ENCODE measurements at regions not wholly inside any gene's neighbourhood (a gene's known extent, or its start where the extent isn't known, plus 50 kb on each side); places are given as distances from the start of the nearest gene placed in this dataset.
"Not testable (repeated sequence)": the region's sequence is repeated elsewhere in the genome, so short reads cannot be mapped to it uniquely, and the experiment has no call there.

DNA sequence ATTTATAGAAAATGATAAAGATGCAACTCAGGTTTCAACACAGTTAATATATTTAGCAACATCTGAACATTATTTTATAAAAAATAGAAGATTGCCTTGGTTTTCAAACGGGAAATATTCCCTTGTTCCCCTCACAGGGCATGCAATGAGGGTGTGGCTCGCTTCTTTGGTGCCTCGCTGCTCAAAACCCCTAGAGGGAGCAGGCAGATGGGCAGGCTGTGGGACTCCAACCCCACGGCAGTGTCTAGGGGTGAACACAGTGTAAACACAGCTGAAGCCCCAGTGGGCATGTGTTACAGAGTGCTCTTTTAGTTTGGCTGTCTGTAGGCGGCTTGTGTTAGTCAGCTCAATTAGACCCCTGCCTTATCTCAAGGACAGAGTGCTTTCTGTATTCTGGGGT, 560.8 kb upstream of the IMPG1 start:
- no peak for DNase-seq

DNA sequence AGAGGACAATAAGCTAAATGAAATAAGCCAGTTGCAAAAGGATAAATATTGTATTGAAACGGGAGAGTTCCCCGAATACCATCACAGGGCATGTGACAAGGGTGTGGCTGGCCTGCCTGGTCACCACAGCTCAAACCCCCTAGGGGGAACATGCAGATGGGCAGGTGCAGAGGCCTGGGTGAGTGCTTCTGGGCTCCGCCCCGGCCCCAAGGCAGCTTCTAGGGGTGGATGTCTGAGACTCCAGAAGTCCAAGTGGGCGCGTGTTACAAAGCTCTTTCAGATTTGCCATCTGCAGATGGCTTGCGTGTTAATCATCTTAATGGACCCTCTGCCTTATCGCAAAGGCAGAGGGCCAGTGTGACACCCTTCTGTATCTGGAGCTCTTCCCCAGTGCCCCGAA, 559.2 kb upstream of the IMPG1 start:
- DNase-seq = no peak

DNA sequence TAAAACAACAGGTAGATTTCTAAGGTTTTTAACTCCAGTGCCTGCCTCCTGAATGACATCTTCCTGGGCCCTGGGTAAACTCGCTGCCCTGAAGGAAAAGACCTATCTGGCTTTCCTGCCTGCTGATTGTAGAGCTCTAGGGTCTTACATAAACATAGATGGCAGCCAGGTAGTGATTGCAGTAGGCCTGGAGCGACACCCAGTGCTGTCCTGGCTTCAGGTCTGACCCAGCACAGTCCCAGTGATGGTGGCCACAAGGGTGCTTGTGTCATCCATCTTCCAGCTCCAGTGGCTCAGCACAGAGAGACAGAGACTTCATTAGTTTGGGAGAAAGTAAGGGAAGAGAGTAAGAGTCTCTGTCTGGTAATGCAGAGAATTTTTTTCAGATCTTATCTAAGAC, 542.9 kb upstream of the IMPG1 start:
- DNase-seq = no peak

DNA sequence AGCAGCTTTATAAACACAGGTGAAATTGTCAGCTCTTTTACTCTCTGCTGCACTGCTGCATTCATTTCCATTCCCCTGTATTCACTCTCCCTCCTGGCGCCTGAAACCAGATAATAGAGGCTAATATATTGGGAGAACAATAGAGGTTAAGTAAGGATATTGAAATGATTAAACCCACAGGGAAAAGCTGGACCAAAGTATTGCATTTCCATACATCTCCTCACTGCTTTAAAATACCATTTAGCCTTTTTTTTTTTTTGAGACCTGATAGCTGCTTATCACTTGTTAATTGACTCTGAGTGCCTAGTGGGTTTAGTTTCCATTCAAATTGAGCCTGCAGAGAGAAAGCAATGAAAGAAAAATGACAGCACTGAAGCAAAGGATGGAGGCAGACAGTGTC, 540.5 kb upstream of the IMPG1 start:
- peak; percentile 91 for DNase-seq

DNA sequence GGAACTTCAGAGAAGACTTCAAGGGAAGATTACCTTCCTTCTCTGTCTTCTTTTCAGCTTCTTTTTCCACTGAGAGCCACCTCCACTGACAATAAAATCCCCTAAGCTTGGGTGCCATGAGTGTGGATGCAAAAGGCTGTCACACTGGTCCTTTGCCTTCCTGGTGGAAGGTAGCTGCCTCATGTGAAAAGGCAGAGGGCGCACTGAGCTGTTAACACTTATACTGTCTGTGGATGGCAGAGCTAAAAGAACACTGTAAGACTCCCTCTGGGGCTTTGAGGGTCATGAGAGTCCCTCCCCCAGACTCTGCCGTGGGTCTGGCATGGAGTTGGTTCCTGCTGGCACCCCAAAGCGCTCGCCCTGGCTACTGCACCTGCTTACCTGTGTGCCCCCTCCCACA, 536.7 kb upstream of the IMPG1 start:
- DNase-seq = no peak

DNA sequence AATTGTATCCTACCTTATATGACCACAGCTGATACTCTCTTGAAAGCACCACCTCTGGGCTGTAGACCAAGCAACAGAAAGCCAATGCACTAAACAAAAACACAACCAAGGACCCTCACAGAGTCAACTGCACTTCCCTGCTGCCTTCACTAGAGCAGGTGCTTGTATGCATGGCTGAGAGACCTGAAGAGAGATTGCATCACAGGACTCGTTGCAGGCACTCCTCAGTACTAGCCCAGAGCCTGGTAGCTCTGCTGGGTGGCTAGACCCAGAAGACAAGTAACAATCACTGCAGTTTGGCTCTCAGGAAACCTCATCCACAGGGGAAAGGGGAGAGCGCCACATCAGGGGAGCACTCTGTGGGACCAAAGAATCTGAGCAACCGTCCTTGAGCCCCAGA, 521.6 kb upstream of the IMPG1 start:
- no peak for DNase-seq

DNA sequence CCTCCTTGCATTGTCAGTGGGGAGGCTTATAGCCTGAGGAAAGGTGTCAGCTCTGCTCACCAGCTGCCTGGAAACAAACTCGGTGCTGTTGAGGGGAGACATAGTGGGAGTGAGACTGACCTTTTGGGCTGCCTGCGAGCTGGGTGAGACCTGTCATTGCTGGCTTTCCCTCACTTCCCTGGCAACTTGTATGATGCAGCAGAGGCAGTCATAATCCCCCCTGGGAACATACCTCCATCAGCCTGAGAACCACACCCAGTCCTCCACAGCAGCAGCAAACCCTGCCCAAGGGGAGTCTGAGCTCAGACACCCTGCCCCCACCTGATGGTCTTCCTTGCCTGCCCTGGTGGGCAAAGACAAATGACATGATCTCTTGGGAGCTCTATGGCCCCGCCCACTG, 521.2 kb upstream of the IMPG1 start:
- DNase-seq = no peak

DNA sequence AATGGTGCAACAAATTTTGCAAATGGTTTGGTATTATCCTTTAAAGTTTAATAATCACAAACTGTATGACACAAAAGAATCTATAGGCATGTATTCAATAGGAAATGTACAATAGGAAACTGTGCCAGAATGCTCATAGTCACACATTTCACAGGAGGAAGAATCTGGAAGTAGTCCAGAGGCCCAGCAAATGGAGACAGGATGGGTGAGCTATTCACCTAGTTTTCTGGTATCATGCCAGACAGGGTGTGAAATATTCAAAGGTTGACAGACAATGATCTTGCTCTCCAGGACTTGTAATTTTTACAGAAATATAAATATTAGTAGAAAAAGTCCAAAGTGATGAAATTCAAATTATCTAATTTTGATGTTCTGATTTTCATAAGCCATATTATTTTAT, 520.1 kb upstream of the IMPG1 start:
- DNase-seq = no peak

DNA sequence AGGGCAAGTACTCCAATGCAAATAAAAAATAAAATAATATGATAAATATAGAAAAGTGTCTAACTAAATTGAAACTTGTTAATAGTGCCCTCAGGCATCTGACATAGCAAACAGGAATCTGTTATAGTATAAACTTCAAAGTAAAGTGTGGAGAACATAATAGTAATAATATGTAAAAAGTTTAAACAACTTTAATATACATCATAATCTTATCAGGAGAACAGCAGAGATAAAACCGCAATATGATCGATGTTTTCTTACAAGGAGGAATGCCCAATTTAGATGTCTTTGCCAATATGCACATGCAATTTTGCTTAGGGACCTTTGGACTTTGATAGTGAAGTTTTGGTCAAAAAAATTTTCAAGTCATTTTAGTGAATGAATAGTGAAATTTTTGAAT, 514.8 kb upstream of the IMPG1 start:
- no peak for DNase-seq

DNA sequence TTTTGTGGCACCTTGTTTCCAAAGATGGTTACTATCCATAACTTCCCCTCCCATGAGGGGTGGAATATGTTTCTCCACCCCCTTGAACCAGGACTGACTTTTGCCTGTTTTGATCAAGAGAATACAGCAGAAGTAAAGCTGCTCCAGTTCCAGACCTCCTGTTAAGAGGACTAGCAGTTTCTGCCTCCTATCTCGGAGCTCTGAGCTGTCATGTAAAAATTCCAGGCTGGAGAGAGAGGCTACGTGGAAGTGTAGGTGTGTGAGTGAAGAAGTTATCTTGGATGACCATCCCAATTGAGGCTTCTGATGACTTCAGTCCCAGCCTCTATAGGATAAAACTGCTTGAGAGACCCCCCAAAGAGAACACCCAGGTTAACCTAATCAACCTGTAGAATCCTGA, 511.7 kb upstream of the IMPG1 start:
- no peak for DNase-seq

DNA sequence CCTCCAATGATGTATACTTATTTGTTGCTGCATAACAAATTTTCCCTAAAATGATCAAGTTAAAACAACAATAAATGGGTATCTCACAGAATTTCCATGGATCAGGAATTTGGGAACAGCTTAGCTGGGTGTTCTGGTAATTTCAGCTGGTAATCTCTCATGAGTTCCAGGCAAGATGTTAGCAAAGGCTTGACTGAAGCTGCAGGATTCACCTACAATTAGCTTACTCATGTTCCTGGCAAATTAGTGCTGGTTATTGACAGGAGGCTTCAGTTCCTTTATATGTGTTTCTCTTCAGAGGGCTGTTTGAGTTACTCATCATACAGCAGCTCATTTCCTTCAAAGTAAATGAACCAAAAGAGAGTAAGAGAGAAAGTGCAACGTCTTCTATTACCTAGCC, 506.3 kb upstream of the IMPG1 start:
- no peak for DNase-seq

DNA sequence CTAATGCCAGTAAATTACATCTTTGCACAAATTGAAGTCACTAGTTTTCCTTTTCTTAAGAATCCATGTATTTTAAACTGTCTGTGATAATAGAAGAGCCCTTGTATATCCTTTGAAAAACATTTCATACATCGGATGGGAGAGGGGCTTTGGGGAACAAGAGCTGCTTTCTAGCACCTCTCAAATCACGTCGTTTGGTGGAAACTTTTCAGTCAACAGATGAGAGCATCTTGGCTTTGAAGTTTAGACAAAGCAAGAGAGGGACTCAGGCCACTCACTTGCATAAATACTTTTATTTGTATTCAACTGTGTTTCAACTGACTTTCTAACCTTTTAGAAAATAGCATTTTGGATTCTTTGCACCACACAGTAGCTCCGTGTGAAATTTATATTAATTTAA, 502.3 kb upstream of the IMPG1 start:
- DNase-seq = no peak

DNA sequence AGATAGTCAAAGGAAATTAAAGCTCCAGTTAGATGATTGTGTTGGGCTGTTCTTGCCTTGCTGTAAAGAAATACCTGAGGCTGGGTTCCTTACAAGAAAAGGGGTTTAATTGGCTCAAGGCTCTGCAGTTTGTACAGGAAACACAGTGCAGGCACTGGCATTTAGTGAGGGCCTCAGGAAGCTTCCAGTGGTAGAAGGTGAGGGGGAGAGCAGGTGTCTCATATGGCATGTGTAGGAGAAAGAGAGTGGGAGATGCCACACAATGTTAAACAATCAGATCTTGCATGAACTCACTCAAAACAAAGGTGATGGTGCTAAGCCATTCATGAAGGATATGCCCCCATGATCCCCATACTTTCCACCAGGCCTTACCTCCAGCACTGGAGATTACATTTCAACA, 493.5 kb upstream of the IMPG1 start:
- DNase-seq = no peak

DNA sequence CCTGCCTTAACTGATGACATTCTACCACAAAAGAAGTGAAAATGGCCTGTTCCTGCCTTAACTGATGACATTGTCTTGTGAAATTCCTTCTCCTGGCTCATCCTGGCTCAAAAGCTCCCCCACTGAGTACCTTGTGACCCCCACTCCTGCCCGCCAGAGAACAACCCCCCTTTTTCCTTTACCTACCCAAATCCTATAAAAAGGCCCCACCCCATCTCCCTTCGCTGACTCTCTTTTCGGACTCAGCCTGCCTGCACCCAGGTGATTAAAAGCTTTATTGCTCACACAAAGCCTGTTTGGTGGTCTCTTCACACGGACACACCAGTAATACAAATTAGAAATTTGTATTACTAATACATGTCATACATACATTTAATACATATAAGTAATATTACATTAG, 489.9 kb upstream of the IMPG1 start:
- not testable (repeated sequence) for DNase-seq

DNA sequence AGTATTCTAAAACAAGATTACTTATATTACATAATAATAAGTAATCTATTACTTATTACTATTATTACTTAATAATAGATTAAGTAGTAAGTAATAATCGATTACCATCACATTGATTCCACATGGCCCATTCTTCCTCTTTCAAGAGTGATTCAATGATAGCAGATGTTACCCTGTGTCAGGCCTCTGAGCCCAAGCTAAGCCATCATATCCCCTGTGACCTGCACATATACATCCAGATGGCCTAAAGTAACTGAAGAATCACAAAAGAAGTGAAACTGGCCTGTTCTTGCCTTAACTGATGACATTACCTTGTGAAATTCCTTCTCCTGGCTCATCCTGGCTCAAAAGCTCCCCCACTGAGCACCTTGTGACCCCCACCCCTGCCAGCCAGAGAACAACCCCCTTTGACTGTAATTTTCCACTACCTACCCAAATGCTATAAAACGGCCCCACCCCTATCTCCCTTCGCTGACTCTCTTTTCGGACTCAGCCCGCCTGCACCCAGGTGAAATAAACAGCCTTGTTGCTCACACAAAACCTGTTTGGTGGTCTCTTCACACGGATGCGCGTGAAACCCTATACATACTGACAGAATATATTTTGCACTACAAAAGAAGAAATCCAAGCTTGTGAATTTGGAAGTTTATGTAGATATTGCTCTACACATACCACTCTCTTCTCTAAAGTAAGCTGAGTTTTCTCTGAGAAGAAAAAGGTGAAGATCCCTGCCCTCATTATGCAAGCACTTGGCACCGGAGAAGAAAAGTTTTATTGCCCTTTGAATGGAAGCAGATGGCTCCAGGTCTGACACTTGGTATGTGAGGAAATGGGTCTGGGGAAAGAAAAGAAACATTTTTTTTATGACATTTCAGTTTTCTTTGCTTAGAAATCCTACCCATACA, 488.6 kb upstream of the IMPG1 start:
- not testable (repeated sequence) for DNase-seq

DNA sequence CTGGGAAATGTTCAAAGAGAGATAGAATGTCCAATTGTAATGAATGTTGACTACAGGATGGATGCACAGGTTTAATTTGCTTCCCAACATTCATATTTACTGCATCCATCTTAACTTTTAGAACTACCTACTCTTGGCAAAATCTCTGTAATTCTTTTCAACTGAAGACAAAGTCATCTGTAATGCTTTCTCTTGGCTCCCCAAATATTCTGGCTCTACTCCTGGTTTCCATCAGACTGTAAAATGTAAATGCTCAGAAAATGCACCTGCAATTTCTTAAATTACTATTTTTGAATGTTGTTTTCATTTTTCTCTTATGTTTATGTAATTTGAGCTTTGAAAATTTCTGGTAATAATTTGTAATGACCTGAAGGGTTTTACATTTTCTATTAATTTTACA, 480.8 kb upstream of the IMPG1 start:
- no peak for DNase-seq

DNA sequence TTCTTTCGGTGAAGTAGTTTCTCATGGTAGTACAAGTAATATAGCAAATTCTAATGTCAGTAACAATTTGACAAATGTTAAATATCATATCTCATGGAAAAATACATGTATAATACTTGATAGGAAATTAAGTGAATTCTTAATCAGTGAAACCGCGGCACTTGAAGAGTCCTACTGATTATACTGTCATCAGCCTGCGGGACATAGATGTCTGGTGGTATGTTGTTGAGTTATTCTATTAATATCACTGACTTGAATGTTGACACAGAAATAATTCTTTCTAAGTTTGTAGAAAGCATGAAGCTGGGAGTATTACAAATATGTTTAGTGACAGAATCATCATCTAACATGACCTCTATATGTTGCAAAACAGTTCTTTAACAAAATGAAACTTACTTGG, 479.8 kb upstream of the IMPG1 start:
- no peak for DNase-seq

DNA sequence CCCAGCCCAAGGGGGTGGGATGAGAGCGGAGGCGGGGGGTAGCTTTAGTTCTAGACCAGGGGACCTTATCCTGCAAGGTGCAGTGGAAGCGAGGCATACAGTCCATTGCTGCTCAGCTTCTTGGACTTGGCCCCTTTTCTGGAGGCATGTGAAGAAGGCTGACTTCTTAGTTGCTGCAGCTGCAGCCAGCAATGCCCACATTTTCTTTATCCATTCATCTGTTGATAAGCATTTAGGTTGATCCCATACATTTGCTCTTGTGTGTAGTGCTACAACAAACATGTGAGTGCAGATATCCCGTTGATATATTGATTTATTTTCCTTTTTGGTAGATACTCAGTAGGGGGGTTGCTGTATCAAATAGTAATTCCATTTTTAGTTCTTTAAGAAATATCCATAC, 461.2 kb upstream of the IMPG1 start:
- no peak for DNase-seq

DNA sequence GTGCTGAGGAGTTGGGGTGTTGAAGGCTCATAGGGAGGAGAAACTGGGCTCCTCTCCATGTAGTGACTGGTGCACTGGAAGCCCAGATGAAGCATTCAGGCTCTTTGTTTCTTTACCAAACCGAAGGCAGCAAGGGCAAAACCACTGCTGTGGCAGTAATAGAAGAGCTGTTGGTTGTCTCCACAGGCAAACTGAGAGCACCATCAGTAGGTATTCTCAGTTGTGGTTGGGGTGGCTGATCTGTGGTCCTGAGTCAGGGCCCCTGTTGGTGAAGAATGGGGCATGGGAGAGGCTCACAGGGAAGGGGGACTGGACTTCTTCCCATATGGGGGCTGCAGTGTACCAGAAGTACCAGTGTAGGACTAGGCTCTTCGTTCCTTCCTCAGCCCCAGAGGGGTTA, 460.2 kb upstream of the IMPG1 start:
- DNase-seq = no peak

DNA sequence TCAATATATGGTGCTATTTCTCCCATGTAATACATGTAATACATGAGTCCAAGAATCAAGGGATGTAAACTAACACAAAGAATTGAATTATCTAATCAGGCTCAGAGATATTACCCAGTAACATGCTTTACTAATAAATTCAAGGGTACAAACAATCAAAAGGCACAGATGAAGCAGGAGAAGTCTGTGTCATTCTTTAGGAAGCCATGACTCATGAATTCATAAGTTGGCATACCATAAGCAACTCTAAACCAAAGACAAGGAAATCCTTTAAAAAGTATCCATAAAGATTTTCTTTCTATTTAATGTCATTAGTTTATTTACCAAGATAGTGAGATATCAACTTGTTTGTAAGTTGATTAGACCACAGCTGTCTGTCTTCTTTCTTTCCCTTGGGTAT, 446.0 kb upstream of the IMPG1 start:
- DNase-seq = no peak

DNA sequence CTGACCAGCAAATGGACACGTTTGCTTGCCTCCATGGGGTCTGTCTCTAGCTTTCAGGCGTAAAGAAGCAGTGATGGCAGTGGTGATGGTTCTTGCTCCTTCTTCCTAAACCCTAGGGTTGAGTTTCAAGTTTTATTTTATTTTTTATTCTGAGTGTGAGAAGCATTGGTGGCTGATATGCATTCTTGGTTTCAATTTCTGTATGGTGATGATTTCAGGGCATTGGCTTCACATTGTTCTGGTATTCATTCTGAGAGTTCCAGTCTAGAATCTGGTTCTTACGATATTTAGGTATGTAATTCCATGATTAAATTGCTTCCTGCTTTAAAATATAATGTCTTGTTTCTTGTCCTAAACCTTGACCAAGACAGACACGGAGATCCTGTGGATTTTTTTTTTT, 444.5 kb upstream of the IMPG1 start:
- DNase-seq = no peak

DNA sequence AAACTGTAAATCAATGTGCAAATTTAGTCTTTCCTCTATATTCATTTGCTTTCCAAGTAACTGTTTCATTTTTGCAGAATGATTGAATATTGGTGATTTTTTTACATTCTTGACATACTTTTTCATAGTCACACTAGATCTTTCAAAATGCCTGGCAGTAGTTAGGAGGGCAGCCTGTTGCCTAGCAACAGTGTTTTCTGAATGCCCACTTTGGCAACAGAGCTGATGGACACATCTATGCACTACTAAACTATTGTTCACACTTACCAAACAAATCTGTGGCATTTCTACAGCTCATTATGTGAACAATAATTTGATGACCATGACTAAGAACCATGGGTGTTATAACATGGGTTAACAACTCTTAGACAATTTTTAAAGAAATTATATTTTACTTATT, 438.0 kb upstream of the IMPG1 start:
- DNase-seq = no peak

DNA sequence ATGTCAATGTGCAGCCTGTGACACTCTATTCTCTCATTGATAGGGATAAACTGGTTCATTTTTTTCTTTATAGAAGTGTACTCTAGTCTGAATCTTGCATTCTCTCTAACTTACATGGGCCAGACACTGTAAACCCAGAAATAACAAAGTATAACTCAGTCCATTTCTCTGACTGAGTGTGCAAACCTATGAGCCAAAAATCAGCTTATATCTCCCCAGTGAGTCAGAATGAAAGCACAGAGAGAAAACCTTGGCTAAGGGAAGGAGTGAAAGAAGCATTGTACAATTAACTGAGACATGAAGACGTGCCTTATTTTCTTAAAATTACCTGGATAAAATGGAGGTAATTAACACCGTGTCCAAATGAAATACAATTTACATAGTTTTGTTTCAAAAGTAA, 436.9 kb upstream of the IMPG1 start:
- no peak for DNase-seq

DNA sequence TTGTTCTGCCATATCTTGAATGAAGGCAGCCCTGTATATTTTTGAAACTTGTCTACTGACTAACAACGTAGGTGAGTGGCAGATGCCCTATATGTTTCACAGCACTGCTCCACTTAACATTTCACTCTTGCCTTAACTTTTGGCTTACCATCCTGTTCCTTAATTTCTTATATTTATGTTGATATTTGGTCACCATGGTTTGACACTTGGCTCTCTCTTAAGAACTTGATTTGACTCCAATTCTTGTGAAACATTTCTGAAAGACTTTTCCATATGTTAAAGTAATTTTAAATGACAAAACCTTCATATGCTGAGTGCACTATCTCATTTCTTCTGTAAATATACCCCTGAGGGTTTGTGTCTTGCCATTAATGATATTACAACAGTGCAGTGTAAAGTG, 434.3 kb upstream of the IMPG1 start:
- DNase-seq = no peak

DNA sequence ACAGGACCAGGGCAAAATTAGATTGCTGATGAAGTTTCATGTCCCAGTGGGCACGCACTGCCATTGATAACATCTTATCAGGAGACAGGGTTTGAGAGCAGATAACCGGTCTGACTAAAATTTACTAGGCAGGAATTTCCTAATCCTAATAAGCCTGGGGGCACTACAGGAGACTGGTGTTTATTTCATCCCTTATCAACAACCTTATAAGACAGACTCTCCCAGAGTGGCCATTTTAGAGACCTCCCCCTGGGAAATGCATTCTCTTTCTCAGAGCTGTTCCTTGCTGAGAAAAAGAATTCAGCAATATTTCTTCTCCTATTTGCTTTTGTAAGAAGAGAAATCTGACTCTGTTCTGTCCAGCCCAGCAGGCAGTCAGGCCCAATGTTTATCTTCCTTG, 423.4 kb upstream of the IMPG1 start:
- DNase-seq = no peak
